GM19455 (cell line): ENCODE measurements at regions not wholly inside any gene's neighbourhood (a gene's known extent, or its start where the extent isn't known, plus 50 kb on each side); places are given as distances from the start of the nearest gene placed in this dataset.
"Not testable (repeated sequence)": the region's sequence is repeated elsewhere in the genome, so short reads cannot be mapped to it uniquely, and the experiment has no call there.

Experiments used
- ATAC-seq: cut with Tn5 transposase; IDR thresholded peaks from one replicate; pipeline ENCODE4 v1.9.1; 2021; ENCODE audit not compliant: unreplicated experiment

- ATAC-seq = no peak
Observed at GRCh38 chr1:102365071-102365470, 368.3 kb upstream of the OLFM3 start.

DNA sequence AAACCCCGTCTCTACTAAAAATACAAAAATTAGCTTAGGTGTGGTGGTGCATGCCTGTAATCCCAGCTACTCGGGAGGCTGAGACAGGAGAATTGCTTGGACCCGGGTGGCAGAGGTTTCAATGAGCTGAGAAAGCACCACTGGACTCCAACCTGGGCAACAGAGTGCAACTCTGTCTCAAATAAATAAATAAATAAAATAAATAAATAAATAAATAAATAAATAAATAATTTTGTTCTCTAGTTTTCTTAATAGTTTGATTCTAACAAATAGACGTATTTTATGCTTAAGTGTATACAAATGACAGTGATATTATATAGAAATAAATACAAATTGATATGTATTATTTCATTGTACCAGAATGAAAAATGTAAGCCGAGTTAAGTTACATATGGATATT, 339.9 kb upstream of the OLFM3 start:
- ATAC-seq = no peak

DNA sequence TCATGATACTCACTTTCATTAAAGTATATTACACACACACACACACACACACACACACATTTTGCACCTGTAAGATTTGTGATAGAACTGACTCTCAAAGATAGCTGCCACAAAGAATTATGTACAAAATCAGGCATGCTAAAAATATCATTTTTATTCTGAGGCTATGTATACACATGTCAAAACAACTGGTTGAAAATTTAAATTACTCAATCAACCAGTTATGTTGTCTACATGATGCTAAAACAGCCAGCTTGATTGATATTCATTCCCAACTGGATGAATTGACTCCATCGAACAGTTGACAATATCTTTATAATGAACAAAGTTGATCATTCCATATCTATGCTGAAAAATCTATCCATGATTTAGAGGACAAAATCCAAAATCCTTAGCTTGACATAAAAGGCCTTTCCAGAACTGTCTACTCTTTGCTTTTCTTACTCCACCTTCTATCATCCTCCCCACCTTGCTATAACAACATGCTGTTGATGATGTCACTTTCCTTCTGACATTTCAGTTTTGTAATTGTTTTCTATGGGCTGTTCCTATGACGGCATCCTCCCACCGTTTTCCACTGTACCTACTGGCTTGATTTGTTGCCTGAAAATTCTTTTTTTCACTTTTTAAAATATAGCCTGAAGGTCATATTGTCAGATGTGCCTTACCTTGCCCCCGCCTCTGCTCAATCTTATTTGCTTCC, 321.5 kb upstream of the OLFM3 start:
- no peak for ATAC-seq

- no peak for ATAC-seq
Observed at GRCh38 chr1:102315096-102315495, 318.4 kb upstream of the OLFM3 start.

GRCh38 chr1:102296116-102296515, 299.4 kb upstream of the OLFM3 start:
- ATAC-seq = no peak

- ATAC-seq = no peak
Observed at GRCh38 chr1:102282955-102283354, 286.2 kb upstream of the OLFM3 start.

GRCh38 chr1:102262994-102263393, 266.3 kb upstream of the OLFM3 start:
- ATAC-seq = no peak

DNA sequence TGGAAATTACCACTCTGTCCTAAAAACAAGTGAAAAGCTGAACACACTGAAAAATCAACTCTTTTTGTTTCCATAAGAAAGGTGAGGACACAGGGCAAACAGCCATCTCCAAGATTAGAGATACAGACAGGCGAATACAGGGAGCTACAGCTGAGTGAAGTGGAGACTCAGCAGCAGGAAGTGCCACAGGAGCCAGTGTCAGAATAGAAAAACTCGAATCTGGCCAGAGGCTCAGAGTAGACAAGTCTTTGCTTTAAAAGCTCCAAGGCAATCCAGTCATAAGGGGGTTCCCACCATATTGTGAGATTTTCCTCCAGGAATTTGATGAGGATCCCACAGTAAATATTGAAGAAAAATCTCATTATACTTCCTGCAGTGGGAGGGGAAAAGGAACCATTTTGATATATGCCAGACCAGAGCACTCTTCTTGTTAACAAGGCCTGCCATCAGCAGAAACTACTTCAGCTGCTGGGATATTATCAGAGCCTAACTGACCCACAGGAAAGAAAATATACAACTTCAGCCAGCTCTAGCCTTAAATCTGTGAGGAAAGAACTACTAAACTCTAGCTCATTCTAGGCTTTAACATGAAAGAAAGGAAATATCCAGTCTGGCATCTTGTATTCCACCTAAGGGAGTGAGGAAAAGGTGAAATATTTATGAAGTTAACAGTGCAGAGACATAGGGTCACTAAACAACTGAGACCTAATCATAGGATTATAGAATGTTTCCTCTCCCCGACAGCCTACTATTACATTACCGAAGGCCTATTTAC, 256.2 kb upstream of the OLFM3 start:
- no peak for ATAC-seq

DNA sequence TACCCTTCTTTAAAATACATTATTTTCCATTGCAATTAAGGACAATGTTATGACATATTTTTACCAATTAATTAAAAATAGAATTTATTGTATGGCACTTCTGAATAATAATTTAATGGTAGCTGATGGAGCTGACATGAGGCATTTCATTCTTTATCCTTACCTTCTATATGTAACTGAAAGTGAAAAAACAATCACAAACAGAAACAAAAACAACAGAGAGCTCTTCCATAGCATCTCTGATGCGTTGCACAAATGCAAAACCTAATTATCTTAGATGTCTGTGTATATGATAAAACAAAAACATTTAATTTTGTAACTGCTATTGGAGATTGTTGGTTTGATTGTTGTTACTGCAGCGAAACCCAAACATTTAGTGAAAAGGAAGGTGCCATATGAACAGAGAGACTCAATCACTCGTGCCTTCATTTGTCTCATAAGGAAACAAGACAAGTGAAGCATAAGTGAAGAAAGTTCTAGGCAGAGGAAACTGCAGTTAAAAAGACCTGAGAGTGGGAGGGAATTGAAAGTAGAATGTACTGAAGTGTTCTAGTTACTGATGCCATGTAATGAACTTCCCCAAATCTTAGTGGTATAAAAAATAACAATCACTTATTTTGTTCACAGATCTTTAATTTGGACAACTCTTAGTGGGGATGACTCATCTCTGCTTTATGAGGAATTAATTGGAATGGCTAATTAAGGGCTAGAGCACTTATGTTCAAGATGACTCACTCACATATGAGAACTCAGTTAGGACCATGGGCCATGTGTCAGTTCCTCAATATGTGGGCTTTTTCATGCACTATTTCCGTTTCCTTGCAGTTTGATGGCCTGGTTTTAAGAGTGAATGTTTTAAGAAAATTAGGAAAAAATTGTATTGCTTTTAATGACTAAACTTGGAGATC, 245.0 kb upstream of the OLFM3 start:
- ATAC-seq = peak; percentile 75

DNA sequence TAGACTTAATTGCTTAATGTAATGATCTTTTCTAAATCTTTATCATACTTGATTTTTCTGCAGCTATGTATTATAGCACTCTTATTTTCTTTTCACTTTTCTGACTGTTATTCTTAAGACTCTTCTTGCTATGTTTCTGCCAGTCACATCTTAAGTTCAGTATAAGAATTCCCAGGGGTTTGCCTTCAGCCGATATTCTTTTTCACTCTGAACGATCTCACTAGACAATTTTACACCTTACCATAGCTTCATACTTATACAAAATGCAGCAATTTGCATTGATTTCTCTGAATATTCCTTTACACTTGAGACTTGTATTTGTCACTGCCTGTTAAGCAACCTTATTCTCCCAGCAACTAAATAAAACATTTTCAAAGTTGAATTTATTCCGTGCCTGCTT, 242.5 kb upstream of the OLFM3 start:
- no peak for ATAC-seq

GRCh38 chr1:102234753-102235359, 238.1 kb upstream of the OLFM3 start:
- ATAC-seq = no peak

GRCh38 chr1:102219463-102219862, 222.7 kb upstream of the OLFM3 start:
- no peak for ATAC-seq

DNA sequence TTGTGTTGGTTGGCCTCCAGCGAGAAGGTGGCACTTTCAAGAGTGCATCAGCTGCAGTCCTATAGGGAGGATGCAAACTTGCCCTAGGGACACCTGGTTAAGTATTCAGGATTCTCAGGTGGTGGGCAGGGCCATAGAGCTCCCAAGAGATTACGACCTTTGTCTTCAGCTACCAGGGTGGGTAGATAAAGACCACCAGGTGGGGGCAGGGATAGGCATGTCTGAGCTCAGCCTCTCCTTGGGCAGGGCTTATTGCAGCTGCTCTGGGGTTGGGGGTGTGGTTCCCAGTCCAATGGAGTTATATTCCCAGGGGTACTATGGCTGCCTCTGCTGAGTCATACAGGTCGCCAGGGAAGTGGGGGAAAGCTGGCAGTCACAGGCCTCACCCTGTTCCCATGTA, 214.2 kb upstream of the OLFM3 start:
- not testable (repeated sequence) for ATAC-seq

DNA sequence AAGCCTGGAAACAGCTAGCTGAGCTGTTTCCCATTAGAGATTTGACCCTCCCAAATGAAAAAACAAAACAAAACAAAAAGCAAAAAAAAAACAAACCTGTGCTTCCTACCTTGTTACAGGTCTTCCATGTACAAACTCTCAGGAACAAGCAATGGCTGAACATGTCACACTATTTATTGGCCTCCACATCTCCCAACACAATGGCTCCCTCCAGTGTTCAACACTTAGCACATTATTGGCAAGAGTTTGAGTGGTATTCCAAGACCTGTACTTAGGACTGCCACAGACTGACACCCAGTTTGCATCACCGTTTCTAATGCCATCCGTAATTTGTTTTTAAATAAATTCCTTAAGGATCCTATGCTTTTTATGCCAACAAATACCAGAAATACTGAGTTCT, 195.0 kb upstream of the OLFM3 start:
- ATAC-seq = no peak

DNA sequence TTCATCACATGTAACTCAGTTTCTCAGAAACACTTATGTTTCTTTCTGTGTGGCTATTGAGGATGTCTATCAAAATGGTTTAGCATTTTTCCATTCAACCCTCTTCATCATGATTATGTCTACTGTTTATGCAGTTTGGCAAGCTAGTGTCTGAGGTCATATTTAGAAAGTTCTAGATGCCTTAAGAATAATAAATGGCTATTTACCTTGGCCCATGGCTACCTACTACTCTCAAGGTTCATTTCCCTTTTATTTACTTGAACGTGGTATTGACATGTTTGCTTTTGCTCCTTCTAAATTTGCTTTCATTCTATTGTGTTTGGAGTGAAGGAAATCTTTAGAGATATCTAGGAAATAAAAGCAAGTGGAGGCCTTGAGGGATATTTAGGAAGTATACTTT, 193.7 kb upstream of the OLFM3 start:
- ATAC-seq = no peak

DNA sequence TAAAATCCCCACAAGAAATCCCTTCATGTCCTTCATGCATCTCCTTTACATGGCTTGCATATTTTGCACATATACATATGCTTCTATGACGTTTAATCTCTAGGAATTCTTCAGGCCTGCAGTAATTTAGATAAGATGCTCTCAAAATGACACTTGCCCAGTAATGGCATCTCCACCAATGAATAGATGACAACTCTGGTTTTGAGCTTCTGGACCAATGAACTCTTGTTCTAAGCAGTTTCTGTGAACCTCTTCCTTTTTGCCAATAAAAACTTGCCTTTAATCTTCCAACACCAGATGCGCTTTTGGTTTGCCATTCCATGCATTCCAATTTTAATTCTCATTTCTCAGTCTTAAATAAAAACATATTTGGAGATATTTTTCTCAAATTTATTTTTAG, 189.8 kb upstream of the OLFM3 start:
- ATAC-seq = no peak

- ATAC-seq = no peak
Observed at GRCh38 chr1:102185260-102185659, 188.5 kb upstream of the OLFM3 start.

GRCh38 chr1:102184477-102184876, 187.8 kb upstream of the OLFM3 start:
- no peak for ATAC-seq

DNA sequence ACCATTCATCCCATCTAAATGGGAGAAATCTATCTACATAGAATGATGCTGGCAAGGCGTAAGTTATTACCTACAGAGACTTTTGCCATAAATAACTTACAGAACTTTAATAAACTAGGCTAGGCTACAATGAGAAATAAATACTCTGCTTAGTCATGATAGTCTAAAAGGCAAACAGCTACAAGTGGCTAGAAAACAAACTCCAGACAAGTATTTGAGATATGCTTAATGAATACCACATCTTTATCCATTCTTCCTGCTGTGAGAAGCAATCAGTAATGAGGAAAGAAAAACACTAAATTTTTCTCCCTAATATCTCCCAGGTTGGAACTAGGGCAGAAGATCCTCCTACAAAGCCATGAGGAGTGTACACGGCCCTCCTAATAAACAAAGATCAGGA, 187.0 kb upstream of the OLFM3 start:
- no peak for ATAC-seq

DNA sequence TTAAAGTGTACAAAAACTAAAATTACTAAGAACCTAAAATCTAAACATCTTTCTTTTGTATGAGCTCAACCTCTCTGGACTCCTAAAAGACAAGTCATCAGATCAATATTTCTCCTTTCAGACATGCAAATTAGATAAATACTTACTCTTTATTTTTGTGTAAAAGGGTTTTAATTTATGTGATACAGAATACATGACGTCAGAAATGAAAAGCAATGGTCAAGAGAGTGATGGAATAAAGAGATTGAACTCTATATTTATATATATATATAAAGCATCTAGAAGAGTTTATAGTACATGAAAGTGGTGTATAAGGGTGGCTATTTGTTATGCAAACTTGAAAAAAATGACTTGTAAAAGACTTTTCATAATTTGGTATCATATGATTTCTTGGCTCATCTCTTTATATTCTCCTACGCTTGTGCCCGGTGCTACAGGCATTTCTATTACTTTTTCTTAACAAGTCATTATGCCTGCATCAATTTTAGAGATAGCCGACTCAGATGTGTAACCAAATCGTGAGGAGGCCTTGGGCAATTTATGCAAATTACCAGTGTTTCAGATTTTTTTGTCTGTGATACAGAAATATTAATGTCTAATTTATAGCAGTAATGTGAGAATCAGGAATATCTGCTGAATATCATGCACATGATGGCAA, 186.0 kb upstream of the OLFM3 start:
- no peak for ATAC-seq

- no peak for ATAC-seq
Observed at GRCh38 chr1:102181341-102181740, 184.6 kb upstream of the OLFM3 start.
